GM21737 (cell line): ENCODE measurements at regions not wholly inside any gene's neighbourhood (a gene's known extent, or its start where the extent isn't known, plus 50 kb on each side); places are given as distances from the start of the nearest gene placed in this dataset.

Experiments
- ATAC-seq: cut with Tn5 transposase; IDR thresholded peaks from one replicate; pipeline ENCODE4 v1.9.1; 2021; ENCODE audit warnings: mild to moderate bottlenecking, moderate library complexity; ENCODE audit not compliant: unreplicated experiment

GRCh38 chr2:120580709-120581108 is 155.0 kb upstream of the GLI2 start:
- ATAC-seq = no peak

DNA sequence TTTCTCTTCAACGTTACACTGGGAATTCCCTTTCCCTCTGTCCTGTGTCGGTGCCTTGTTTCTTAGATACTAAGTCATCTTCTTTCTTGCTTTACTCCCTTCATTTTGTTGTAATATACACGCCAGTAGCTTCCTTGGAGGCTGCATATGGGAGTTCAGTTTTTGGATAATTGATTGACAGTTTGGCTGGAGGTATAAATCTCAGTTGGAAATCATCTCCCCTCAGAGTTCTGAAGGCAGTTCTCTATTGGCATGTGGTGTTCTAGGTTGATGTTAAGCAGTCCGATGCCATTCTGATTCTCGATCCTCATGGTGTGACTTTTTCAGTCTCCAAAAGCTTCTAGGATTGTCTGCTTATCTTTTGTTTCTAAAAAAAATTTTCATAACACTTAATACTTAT is 152.5 kb upstream of the GLI2 start:
- no peak for ATAC-seq

DNA sequence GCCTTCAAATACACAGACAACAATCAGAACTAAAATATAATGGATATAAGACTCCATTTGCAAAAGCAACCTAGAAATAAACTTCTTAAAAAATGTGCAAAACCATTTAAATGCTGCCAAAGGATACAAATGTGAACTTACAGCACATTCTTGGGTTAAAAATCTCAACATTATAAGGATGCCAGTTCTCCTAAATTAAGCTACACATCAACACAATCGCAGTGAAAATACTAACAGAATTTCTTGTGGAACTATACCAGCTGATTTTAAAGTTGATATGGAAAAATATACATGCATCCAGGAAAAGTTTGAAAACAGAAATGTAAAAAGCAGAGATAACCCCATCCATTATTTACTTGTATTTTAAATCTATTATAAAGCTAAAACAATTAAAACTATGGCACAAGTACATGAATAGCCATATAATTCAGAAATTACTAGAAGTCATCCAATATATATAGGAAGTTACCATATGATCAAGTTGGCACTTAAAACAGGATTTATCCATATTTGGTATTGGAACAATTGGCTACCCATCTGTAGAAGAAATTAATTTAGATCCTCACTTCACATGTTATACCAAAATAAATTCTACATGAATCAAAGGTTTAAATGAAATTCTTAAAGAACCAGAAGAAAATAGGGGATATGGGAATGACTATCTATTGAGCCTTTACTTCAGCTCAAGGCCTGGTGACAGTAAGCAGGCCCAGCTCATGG is 151.7 kb upstream of the GLI2 start:
- no peak for ATAC-seq

DNA sequence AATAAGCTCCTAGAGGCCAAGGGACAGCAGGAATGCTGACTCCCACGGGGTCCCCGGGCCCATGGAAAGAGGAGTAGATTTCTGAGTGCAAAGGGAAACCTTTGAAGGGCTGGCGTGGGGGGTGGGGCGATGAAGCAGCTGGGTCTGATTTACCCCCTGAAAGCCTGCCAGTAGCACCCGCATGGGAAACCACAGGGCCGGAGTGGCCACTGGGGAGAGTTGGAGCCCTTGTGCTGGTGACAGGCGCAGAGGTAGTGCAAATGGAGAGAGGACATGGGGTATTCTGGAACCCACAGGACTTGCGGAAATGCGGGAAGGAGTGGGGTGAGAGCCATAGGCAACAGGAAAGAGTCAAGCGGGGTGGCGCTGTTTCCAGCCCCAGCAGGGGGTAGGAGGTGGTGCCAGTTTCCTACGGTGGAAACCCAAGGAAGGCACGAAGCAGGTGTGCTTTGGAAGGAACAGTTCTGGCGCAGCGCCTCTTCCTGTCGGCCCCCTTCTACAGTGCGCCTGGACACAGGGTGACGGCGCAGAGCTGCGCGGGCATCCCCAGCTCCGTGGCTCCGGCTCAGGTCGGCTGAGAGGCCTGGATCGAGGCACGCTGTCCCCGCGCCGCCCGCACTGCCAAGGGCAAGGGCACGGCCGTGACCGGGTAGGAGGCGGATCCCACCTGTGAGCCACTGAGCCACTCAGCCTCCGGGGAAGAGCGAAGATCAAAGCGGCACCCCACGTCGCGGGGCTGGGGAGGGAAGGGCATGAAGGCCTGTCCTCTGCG is 149.0 kb upstream of the GLI2 start:
- ATAC-seq = no peak

DNA sequence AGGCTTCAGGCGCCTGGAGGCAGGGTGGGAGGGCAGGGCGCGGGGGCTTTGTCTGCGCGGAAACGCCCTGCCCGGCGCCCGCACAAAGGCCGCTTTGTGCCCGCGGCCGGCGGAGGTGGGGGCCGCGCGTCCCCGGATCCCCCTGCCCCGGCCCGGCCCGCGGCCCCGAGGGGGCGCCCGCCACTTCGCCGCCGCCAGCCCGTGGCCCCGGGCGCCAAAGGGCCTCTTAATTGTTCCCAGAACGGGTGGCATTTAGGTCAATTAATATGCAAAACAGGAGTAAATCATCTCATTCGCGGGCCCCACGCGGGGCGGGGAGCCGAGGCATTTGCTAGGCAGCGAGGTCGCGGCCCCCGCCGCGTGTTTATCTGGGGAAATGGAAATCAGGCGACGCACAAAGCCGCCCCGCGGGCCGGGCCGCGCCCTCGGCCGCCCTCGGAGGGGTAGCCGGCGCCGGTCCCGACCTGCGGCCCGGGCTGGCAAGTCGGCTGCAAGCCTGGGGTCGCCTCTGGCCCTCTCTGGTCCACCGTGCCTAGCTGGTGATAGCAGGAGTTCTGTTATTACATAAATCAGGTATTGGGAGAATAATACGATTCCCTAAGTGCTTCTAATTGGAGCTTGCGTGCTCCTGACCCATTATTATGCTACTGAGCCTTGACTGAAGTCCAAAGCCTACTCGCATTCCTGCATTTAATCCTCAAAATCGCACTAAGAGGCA is 148.2 kb upstream of the GLI2 start:
- ATAC-seq = no peak

DNA sequence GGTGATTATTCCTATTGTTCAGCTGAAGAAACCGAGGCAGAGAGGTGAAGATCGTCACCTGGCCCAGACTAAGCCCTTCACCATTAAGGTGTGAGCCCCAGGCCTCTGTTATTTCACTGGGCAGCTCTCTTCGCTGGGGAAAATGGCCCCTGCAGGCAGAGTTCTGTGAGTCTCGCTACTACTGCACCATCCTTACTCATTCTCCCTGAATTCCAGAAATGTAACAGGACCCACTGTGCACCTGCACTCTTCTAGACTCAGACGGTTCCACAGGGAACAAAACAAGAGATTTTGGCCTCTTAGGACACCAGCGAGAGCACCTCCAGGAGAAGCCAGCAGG is 147.7 kb upstream of the GLI2 start:
- ATAC-seq = no peak

DNA sequence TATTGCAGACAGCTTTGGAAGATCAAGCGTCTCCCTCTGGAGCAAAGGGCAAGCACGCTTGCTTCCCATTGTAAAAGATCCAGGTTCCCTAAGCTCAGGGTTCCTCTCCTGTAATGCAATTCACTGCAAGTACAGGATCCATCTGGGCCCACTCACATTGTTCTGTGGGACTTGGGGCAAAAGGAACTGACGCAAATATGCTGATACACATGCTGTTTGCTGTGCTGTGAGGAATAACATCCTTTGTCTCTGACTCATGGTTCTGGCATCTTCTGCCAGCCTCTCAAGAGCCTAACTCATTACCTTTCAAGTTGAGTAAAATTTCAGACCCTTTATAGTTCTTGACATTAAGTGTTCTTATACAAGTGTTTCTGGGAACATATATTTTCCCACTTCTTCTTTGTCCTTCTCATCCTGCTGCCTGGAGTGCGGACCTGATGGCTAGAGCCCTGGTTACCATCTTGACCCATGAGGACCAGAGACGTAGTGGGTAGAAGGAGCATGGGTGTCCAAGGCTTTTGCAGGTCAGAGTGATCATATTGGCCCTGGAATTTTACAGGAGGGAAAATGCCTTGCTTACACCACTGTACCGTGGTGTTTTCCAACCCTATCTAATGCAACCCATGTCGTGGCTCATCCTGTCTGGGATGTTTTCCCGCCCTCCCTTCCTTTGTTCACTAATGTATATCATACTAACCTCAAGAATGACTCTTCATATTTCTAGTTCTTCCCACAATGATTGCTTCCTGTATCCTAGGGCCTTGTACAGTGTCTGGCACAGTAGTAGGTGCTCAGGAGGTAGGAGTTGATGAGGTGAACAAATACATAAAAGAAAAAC is 145.7 kb upstream of the GLI2 start:
- ATAC-seq = no peak

DNA sequence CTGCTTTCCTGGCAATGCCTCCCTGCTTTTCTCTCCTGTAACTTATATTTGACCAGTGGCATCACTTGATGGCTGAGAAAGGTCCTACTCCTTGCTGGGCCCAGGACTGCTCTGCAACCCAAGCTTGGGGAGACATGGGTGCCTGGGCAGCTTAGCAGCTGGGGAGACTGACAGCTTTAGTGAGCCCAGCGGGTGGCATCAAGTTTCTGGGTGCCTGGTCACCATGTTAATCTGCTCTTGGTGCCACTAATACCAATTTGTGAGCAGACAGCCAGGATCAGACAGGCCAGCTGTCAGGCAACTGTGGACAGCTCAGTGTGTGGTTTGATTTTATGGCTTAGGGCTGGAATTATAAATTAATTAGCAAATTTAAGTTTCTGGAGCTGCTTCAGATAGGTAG is 144.8 kb upstream of the GLI2 start:
- ATAC-seq = no peak

DNA sequence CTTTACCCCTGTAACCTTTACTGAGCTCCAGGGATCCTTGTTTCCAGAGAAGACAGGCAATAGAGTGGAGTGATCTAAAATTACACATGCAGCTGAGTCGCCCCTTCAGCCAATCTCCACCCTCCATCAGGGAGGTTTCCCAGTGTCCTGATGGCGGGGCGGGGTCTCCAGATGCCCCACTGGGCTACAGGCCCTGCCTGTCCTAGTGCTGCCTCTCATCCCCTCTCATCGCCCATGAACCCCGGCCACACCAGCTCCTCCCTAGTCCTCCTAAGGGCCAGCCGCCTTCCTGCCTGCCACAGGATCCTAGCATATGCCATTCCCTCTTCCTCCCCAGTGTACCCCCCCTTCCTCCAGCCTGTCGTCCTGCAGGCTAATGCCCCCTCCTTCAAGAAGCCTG is 144.1 kb upstream of the GLI2 start:
- no peak for ATAC-seq

DNA sequence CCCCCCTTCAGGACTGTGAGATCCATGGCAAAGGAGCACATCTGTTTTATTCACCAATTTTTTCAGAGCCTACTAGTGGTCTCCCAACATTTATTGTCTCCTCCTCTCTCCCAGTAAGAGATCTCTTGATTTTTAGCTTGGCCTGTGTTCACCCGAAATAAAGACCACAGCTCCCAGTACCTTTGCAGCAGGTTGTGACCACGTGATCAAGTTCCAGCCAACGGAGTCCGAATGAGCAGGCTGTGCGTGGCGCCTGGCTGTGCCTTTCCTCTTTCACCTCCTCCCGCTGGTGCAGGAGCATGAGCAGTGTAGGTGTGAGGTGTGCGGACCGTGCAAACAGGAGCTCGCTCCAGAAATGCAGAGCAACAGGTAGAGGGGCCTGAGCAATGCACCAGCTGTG is 143.6 kb upstream of the GLI2 start:
- no peak for ATAC-seq

GRCh38 chr2:120593921-120594686 is 141.6 kb upstream of the GLI2 start:
- ATAC-seq = no peak

- no peak for ATAC-seq
Measured at GRCh38 chr2:120594856-120595685, 140.6 kb upstream of the GLI2 start.

DNA sequence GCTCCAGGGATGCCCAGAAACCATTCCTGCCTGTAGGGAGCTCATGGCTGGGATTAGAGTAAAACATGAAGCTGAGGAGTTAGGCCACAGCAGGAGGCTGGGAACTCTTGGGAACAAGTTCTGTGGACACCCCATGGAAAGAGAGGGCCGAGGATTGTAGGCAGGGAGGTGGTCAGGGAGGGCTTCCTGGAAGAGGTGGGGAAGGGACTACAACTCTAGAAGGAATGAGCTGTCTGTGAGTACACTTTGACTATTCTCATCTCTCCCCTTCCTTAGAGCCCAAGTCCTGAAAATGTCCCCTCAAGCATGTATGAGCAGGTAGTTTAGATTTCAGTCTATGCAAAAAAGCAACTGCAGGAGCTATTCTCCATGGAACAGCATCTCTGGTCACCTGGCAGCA is 139.9 kb upstream of the GLI2 start:
- no peak for ATAC-seq

DNA sequence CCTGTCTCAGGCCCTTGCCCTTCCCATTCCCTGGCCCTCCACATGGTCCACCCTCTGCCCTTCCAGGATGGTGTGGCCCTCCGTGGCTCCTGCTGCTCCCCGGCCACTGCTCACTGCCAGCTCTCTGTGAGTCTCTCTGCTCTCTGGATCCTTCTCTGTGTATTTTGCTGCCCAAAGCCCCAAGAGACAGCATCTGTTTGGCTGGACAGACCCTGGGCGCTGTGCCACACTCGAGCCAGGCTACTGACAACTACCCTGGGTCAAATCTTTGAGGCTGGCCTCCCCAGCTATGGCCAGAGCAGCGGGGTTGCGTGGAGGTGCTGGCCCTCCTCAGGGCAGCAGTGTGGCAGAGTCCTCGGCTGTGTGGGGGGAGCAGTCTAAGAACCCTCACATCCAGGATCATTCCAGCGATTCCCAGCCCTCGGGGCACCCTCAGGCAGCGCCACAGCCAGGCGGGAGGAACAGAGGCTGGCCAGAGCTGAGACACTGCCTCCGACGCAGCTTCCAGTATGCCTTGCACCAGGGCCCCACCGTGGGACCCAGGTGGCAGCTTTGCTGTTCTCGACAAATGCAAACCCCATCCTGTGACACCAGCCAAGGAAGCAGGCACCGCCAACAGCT is 139.4 kb upstream of the GLI2 start:
- no peak for ATAC-seq

DNA sequence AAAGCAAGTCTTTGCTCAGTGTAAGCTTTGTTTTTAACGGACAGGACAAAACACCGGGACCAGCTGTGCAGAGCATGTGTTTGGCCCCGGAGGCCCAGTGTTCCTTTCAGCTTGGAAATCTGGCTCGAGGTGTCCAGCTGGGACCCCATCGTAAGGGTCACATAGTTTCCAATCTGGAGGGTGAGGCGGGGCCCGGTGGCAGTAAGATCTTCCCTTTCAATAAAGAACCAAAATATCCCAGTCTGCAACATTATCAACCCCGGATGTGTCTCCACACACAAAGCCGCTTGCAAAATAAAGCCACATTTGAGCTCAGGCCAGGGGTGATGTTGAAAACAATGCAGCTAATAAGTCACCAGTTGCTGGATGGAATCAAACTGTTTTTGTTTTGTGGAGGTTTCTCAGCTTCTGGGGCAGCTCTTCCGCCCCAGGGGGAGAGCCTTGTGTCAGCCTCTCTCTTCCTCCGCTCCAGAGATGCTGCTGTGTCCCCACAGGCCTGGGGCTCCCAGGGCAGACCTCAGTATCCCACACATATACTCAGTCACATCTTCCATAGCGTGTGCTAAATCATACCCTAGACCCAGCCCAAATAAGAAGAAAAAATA is 138.6 kb upstream of the GLI2 start:
- ATAC-seq = no peak

DNA sequence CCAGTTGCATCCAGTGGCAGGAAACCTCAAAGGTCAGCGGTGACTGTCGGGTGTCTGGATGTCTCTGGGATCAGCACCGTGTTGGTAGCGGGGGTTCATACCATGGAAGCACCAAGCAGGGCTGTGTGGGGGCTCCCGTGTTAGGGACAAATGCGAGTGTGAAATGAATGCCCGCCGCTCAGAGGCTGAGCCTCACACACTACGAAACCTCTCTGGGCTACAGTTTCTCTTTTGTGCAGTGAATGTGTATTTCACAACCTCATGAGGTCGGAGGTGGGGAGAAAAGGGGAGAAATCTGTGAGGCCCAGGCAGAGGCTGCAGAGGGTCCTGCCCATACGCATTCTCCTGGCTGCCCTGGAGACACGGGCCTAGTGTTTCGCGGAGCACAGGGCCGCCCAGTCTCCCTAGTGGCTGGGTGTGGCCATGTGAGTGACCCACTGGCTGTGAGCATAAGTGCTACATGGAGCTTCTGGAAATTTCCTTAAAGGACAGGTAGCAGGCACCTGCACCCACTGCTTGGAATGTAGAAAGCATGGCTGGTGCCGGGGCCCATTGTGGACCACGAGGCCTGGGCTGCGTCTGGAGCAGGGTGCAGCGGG is 138.0 kb upstream of the GLI2 start:
- ATAC-seq = no peak

DNA sequence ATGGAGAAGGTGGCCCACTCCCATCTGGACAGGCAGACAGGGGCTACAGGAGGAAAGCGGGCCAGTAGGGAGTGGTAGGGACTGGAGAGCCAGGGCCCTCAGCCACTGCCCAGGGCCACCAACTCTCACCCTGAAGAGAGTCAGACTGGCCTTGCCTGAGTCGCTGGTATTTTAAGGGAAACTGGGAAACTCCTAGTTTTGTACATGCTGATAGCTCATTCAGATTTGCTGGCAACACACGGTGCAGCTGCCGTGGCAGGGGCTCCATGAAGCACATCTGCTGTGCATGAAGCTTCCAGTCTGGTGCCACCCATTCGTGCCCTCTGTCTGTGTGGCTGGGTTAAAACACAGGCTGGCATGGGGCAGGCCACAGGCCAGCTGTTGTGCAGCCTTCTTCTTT is 137.3 kb upstream of the GLI2 start:
- ATAC-seq = no peak

DNA sequence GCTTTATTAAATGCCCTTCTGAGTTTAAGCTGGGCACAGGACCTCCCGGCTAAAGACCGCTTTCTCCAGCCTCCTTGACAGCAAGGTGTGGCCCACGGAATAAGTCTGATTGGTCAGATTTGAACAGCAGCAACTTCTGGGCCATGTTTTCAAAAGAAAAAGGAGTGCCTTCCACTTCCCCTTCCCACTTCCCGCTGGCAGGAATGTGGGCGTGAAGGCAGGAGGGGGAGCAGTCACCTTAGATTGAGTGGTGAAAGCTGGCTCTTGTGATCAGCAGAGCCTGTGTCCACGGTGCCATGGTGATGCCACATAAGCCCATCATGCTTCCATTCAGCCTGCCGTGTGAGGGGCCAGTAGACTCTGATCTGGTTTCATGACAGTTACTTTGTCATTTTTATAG is 136.6 kb upstream of the GLI2 start:
- ATAC-seq = no peak
